ENCODE measurements at regions not wholly inside any gene's neighbourhood (a gene's known extent, or its start where the extent isn't known, plus 50 kb on each side); places are given as distances from the start of the nearest gene placed in this dataset.

DNA sequence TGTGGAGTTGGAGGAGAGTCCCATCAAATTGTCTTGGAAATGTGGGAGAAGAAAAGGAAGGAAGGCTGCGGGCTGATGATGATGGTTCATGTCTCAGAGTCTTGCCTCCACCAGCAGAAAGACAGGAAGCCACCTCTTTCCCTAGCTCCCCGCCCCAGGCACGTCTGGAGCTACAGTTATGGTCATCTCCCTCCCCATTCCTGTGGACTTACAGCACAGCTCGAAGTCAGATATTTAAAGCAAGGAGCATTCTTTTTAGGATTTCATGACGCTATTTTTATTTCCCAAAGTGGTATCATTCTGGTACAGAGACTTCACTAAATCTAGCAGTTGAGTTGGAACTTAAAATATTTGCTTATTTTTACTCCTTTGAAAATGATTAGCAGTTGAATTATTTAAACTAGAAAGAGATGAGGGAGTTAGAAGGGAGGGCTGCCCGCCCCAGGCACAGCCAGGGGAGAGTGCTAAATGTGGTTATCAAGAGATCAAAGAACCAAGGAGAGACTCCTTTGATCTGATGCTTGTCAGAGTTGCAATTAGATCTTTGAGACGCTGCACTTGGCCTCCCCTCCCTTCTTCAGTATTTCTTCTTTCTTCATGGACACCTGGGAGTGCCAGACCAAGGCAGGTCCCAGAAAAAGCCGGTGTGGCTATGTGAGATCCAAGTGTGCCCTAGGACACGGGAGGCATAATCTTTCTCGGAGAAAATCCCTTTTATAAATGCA is 199.9 kb upstream of the SOX4 start:
- TF ChIP-seq POLR2AphosphoS5 (IDR thresholded peaks at IDR 0.05; ENCODE audit: insufficient read depth in 1 of 2, low read depth in 1 of 2) (no peak), POLR2A (IDR thresholded peaks at IDR 0.05) (no peak)
- TF ChIP-seq, protein P1, sequence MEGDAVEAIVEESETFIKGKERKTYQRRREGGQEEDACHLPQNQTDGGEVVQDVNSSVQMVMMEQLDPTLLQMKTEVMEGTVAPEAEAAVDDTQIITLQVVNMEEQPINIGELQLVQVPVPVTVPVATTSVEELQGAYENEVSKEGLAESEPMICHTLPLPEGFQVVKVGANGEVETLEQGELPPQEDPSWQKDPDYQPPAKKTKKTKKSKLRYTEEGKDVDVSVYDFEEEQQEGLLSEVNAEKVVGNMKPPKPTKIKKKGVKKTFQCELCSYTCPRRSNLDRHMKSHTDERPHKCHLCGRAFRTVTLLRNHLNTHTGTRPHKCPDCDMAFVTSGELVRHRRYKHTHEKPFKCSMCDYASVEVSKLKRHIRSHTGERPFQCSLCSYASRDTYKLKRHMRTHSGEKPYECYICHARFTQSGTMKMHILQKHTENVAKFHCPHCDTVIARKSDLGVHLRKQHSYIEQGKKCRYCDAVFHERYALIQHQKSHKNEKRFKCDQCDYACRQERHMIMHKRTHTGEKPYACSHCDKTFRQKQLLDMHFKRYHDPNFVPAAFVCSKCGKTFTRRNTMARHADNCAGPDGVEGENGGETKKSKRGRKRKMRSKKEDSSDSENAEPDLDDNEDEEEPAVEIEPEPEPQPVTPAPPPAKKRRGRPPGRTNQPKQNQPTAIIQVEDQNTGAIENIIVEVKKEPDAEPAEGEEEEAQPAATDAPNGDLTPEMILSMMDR (IDR thresholded peaks at IDR 0.05) = no peak
